Psoas muscle (tissue), 7 donors: ENCODE measurements at regions not wholly inside any gene's neighbourhood (a gene's known extent, or its start where the extent isn't known, plus 50 kb on each side); places are given as distances from the start of the nearest gene placed in this dataset.
"Not testable (repeated sequence)": the region's sequence is repeated elsewhere in the genome, so short reads cannot be mapped to it uniquely, and the experiment has no call there.

Experiments used
- ATAC-seq, 4 donors: fragments of 200-7000 bp; cut with Tn5 transposase; one replicate each; pipeline ENCODE4 v1.9.1; 2020; ENCODE audit warnings: moderate library complexity in 3 of 4, mild to moderate bottlenecking in 2 of 4
- DNase-seq, 2 donors: peaks; one replicate each; pipeline ENCODE4 v3.0.0-alpha.2; 2020
- H3K27ac ChIP-seq: fragments of 200-600 bp; one replicate; pipeline ENCODE4 v1.8.0; 2022
- H3K27me3 ChIP-seq, 3 donors: fragments of 200-600 bp in 1 of 3; one replicate each; pipeline versions ENCODE4 v1.6.1 to v1.8.0; 2013 to 2022; ENCODE audit warnings: low read length in 2 of 3, mild to moderate bottlenecking in 2 of 3, moderate library complexity in 1 of 3; ENCODE audit not compliant: insufficient read depth in 3 of 3
- H3K36me3 ChIP-seq, 2 donors: fragments of 200-600 bp in 1 of 2; one replicate each; pipeline versions ENCODE4 v1.6.1 to v1.8.0; 2013 to 2022; ENCODE audit warnings: low read depth in 1 of 2, mild to moderate bottlenecking in 1 of 2, moderate library complexity in 1 of 2; ENCODE audit not compliant: insufficient read depth in 1 of 2
- H3K4me1 ChIP-seq: fragments of 200-600 bp; one replicate; pipeline ENCODE4 v1.8.0; 2022
- H3K4me3 ChIP-seq: fragments of 200-600 bp; one replicate; pipeline ENCODE4 v1.8.0; 2022; ENCODE audit warnings: mild to moderate bottlenecking
- H3K9me3 ChIP-seq: fragments of 200-600 bp; one replicate; pipeline ENCODE4 v1.8.0; 2022
- WGBS, 3 donors: extraction: QIAGEN DNeasy Blood & Tissue Kit; methylation state at CpG; one replicate each; pipeline versions ENCODE4 v1.1.6 to v1.1.7; 2013; 5-methylcytosine and 5-hydroxymethylcytosine counted together
- intact Hi-C, 2 donors: fragments of 100-400 bp; cut with DNase I; formaldehyde crosslinking; loops; one replicate each; pipeline versions ENCODE4 v1.11.0 to v1.14.2; 2022
- TF ChIP-seq, protein P1 (sequence below): fragments of 200-600 bp; IDR thresholded peaks from one replicate; pipeline ENCODE4 v1.8.0; 2022; ENCODE audit warnings: antibody characterized with exemption
- donor health status: healthy with polysubstance abuse.
- donor health status: DM: no; HTN: no; CAD: no; lungs with moderate emphysema.
- donor health status: Bipolar disorder and iron deficiency.
- donor health status: healthy.
- donor health status: DM: yes; HTN: yes; CAD: no.
- donor health status: DM: no; HTN: no; CAD: no.
- donor health status: DM: yes; HTN: yes; CAD: no.

- H3K27ac ChIP-seq: peak overlapping the region; percentile 84
- peaks cover 6% of the 10 kb centered on the region for H3K4me1 ChIP-seq
- TF ChIP-seq, protein P1, sequence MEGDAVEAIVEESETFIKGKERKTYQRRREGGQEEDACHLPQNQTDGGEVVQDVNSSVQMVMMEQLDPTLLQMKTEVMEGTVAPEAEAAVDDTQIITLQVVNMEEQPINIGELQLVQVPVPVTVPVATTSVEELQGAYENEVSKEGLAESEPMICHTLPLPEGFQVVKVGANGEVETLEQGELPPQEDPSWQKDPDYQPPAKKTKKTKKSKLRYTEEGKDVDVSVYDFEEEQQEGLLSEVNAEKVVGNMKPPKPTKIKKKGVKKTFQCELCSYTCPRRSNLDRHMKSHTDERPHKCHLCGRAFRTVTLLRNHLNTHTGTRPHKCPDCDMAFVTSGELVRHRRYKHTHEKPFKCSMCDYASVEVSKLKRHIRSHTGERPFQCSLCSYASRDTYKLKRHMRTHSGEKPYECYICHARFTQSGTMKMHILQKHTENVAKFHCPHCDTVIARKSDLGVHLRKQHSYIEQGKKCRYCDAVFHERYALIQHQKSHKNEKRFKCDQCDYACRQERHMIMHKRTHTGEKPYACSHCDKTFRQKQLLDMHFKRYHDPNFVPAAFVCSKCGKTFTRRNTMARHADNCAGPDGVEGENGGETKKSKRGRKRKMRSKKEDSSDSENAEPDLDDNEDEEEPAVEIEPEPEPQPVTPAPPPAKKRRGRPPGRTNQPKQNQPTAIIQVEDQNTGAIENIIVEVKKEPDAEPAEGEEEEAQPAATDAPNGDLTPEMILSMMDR: no peak
- ATAC-seq (peak in 2 of 4 donors; percentile 20 to 23), DNase-seq (no peak)
- intact Hi-C loops: no loop called here
- no peaks in the 10 kb centered on the region for H3K9me3 ChIP-seq
- H3K27me3 ChIP-seq: no peaks in the 10 kb centered on the region
- H3K4me3 ChIP-seq: peak overlapping the region; percentile 26
- H3K36me3 ChIP-seq: no peaks in the 10 kb centered on the region
- 55 to 73% (median 59%) methylated on average over 3 of the region's 3 CpGs for WGBS, 3 donors
Measured at GRCh38 chr7:113504691-113505090, 386.3 kb upstream of the SMIM30 start.

DNA sequence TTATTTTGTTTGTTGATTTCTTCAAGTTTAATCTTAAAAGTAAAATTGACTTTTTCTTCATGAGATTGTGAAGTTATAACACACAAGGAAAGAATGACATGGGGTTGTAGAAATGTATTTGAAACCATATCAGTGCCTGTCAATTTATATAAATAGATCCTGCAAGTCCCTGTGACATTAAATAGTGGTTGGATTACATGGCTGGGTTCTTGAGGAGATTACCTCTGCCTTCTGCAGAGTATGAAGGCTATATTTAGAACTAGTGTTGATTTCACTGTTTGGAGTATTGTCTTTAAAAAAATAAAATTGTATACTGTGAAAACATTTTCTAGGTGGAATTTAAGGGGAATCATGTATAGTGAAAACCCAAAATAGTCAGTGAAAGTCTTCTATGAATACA, 385.8 kb upstream of the SMIM30 start:
- no peak for DNase-seq
- intact Hi-C loops: no loop called here
- Histone ChIP-seq H3K4me3 (peak overlapping the region; percentile 41), H3K4me1 (peaks cover 6% of the 10 kb centered on the region), H3K9me3 (no peaks in the 10 kb centered on the region), H3K36me3 (no peaks in the 10 kb centered on the region), H3K27me3 (no peaks in the 10 kb centered on the region), H3K27ac (peak overlapping the region; percentile 84)
- TF ChIP-seq, protein P1: no peak
- peak; percentile 51 to 97 (median 93) for ATAC-seq

DNA sequence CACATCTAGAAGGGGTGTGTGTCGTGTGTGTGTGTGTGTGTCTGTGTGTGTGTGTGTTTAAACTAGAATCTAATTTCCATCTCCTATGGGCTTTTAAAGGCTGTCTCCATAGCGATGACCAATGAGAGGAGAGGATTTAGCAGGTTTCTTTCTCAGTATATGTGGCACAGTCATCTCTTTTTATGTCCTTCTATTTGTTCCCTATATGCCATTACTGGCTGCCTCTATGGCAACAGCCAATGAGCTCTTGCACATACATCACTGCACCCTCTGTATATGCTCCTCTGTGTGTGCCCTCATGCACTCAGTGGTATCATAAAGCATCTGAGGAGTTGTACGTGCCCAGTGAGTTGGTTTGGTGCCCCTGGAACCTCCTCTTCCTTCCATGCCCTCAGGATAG, 378.2 kb upstream of the SMIM30 start:
- H3K4me1 ChIP-seq, ATAC-seq: not testable (repeated sequence)

GRCh38 chr7:113494797-113495566, 376.6 kb upstream of the SMIM30 start:
- H3K27me3 ChIP-seq, intact Hi-C loops, H3K4me3 ChIP-seq, H3K4me1 ChIP-seq, DNase-seq, H3K36me3 ChIP-seq, ATAC-seq, H3K9me3 ChIP-seq, H3K27ac ChIP-seq: not testable (repeated sequence)
- WGBS, 3 donors: 22 to 67% (median 23%) methylated on average over 1 to 4 of the region's 8 CpGs

More for the DNA sequence above, 378.2 kb upstream of the SMIM30 start:
- H3K36me3 ChIP-seq, H3K4me3 ChIP-seq, H3K27me3 ChIP-seq, DNase-seq, H3K9me3 ChIP-seq, H3K27ac ChIP-seq, intact Hi-C loops: not testable (repeated sequence)
- WGBS, 3 donors: 36 to 79% (median 50%) methylated on average over 1 to 2 of the region's 3 CpGs

DNA sequence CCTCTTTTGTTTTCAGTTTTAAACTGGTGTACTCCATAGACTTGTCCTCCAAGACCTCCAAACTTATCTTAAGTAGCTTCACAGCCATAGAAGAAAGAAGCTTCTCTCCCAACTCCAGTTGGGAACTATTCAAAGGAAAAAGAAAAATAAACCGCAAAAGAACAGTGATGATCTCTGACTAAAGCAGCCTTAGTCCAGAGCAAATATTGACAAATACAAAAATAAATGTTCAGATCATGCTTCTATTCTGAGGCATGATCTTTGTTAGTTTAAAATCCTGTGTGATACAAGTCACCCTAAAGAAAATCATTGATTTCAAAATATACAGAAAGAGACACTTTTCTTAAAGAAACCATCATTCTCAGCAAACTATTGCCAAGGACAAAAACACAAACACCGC, 373.0 kb upstream of the SMIM30 start:
- TF ChIP-seq, protein P1: no peak
- ATAC-seq (no peak), DNase-seq (no peak)
- Histone ChIP-seq H3K9me3 (no peaks in the 10 kb centered on the region), H3K27me3 (no peaks in the 10 kb centered on the region), H3K4me1 (no peaks in the 10 kb centered on the region), H3K4me3 (no peak overlapping the region), H3K36me3 (no peaks in the 10 kb centered on the region), H3K27ac (no peak overlapping the region)
- 86 to 97% (median 94%) methylated on average over 2 of the region's 2 CpGs for WGBS, 3 donors
- intact Hi-C loops: no loop called here
